CD14-positive monocyte (primary cell): ENCODE measurements at regions not wholly inside any gene's neighbourhood (a gene's known extent, or its start where the extent isn't known, plus 50 kb on each side); places are given as distances from the start of the nearest gene placed in this dataset.

Source experiments
- DNase-seq, 3 donors: peaks; one replicate each; pipeline ENCODE4 v3.0.0-alpha.2; 2011 to 2022
- H2AFZ ChIP-seq: 2 replicates; pipeline ENCODE4 v1.6.0; 2012; ENCODE audit warnings: mild to moderate bottlenecking, low read depth, low read length, inconsistent platforms; ENCODE audit not compliant: insufficient read depth, poor library complexity, severe bottlenecking
- H3K27ac ChIP-seq, 2 donors: 1 replicate in 1 of 2; 2 replicates in 1 of 2; pipeline ENCODE4 v1.5.1; 2012 to 2013; ENCODE audit warnings: low read length in 2 of 2, control low read depth in 1 of 2, inconsistent platforms in 1 of 2, low read depth in 1 of 2, mild to moderate bottlenecking in 1 of 2
- H3K27me3 ChIP-seq, 2 donors: one replicate each; pipeline versions ENCODE4 v1.6.0 to v1.6.1; 2011 to 2013; ENCODE audit warnings: low read length in 2 of 2; ENCODE audit not compliant: control insufficient read depth in 2 of 2, insufficient read depth in 2 of 2
- H3K36me3 ChIP-seq, 2 donors: replicated peaks in 1 of 2; 1 replicate in 1 of 2; 2 replicates in 1 of 2; pipeline versions ENCODE4 v1.5.1 to v1.6.1; 2012 to 2013; ENCODE audit warnings: low read length in 2 of 2, control low read depth in 1 of 2, inconsistent platforms in 1 of 2, mild to moderate bottlenecking in 1 of 2; ENCODE audit not compliant: insufficient read depth in 2 of 2, control insufficient read depth in 1 of 2
- H3K4me1 ChIP-seq, 2 donors: 1 replicate in 1 of 2; 2 replicates in 1 of 2; pipeline versions ENCODE4 v1.5.1 to v1.6.1; 2012 to 2013; ENCODE audit warnings: low read length in 2 of 2, control low read depth in 1 of 2, inconsistent platforms in 1 of 2, mild to moderate bottlenecking in 1 of 2, moderate library complexity in 1 of 2; ENCODE audit not compliant: insufficient read depth in 2 of 2, control insufficient read depth in 1 of 2
- H3K4me2 ChIP-seq: replicated peaks from 2 replicates; pipeline ENCODE3; 2012; ENCODE audit warnings: low read length, moderate library complexity, mild to moderate bottlenecking; ENCODE audit not compliant: poor library complexity, severe bottlenecking; ENCODE audit errors: extremely low read depth
- H3K4me3 ChIP-seq, 3 experiments: fragments of 200-600 bp in 1 of 3; sonication (generic) in 1 of 3; replicated peaks in 1 of 3; 1 replicate in 2 of 3; 2 replicates in 1 of 3; pipeline ENCODE4 v1.5.1; 2011 to 2013; ENCODE audit warnings: low read length in 3 of 3, mild to moderate bottlenecking in 3 of 3, control low read depth in 2 of 3, low read depth in 2 of 3, inconsistent platforms in 1 of 3, moderate library complexity in 1 of 3
- H3K79me2 ChIP-seq: 2 replicates; pipeline ENCODE4 v1.6.0; 2012; ENCODE audit warnings: mild to moderate bottlenecking, control low read depth, inconsistent platforms, low read length, moderate library complexity; ENCODE audit not compliant: insufficient read depth
- H3K9ac ChIP-seq: 2 replicates; pipeline ENCODE4 v1.6.0; 2017; ENCODE audit warnings: low read length, mild to moderate bottlenecking; ENCODE audit not compliant: insufficient read depth, poor library complexity, severe bottlenecking
- H3K9me3 ChIP-seq, 2 donors: replicated peaks in 1 of 2; 1 replicate in 1 of 2; 2 replicates in 1 of 2; pipeline versions ENCODE4 v1.5.1 to v1.6.1; 2012 to 2013; ENCODE audit warnings: low read length in 2 of 2, control low read depth in 1 of 2; ENCODE audit not compliant: control insufficient read depth in 1 of 2, insufficient read depth in 1 of 2
- H4K20me1 ChIP-seq: 2 replicates; pipeline ENCODE4 v1.6.0; 2012; ENCODE audit warnings: mild to moderate bottlenecking, low read length, control low read depth, moderate library complexity; ENCODE audit not compliant: insufficient read depth
- H3K27ac Mint-ChIP-seq, 7 donors: one replicate each; pipeline ENCODE4 v1.8.0; 2020; ENCODE audit warnings: mild to moderate bottlenecking in 7 of 7, mixed read lengths in 7 of 7, moderate library complexity in 6 of 7, inconsistent platforms in 2 of 7
- H3K27me3 Mint-ChIP-seq, 3 donors: one replicate each; pipeline ENCODE4 v1.8.0; 2021 to 2022; ENCODE audit warnings: low read depth in 3 of 3, mild to moderate bottlenecking in 3 of 3, mixed read lengths in 3 of 3, moderate library complexity in 3 of 3, inconsistent platforms in 1 of 3
- H3K36me3 Mint-ChIP-seq, 2 donors: one replicate each; pipeline ENCODE4 v1.8.0; 2020; ENCODE audit warnings: mixed read lengths in 2 of 2, inconsistent platforms in 1 of 2, mild to moderate bottlenecking in 1 of 2
- H3K4me1 Mint-ChIP-seq: one replicate; pipeline ENCODE4 v1.8.0; 2020; ENCODE audit warnings: mild to moderate bottlenecking, mixed read lengths
- H3K4me3 Mint-ChIP-seq, 2 donors: one replicate each; pipeline ENCODE4 v1.8.0; 2020; ENCODE audit warnings: mild to moderate bottlenecking in 2 of 2, mixed read lengths in 2 of 2, moderate library complexity in 1 of 2
- H3K9me3 Mint-ChIP-seq, 7 donors: one replicate each; pipeline ENCODE4 v1.8.0; 2020 to 2022; ENCODE audit warnings: mixed read lengths in 7 of 7, mild to moderate bottlenecking in 6 of 7, moderate library complexity in 6 of 7, inconsistent platforms in 2 of 7
- CTCF ChIP-seq: fragments of 200-600 bp; IDR thresholded peaks from one replicate; pipeline ENCODE4 v1.8.0; 2022; ENCODE audit warnings: antibody characterized with exemption, mild to moderate bottlenecking
- WGBS: methylation state at CpG from one replicate; pipeline ENCODE4 v1.1.5; 2013; ENCODE audit warnings: missing lambda C conversion rate; ENCODE audit not compliant: insufficient coverage; 5-methylcytosine and 5-hydroxymethylcytosine counted together
- intact Hi-C, 2 donors: fragments of 100-400 bp; cut with micrococcal nuclease; formaldehyde crosslinking; loops; one replicate each; pipeline versions ENCODE4 v1.15.0 to v1.15.1; 2023

- Mint-ChIP-seq H3K27me3 (peaks cover 0 to 3% (median 0%) of the 10 kb centered on the region in 3 donors), H3K9me3 (peaks cover 8 to 20% (median 11%) of the 10 kb centered on the region in 7 donors), H3K4me3 (no peak overlapping the region), H3K36me3 (no peaks in the 10 kb centered on the region), H3K4me1 (no peaks in the 10 kb centered on the region), H3K27ac (no peak overlapping the region)
- Histone ChIP-seq H2AFZ (no peak overlapping the region), H3K4me2 (no peak overlapping the region), H3K9me3 (peaks cover 0 to 8% of the 10 kb centered on the region in 2 donors), H3K4me1 (no peaks in the 10 kb centered on the region), H3K4me3 (no peak overlapping the region), H3K36me3 (no peaks in the 10 kb centered on the region), H3K27ac (no peak overlapping the region), H3K9ac (no peak overlapping the region), H4K20me1 (no peaks in the 10 kb centered on the region), H3K27me3 (no peaks in the 10 kb centered on the region), H3K79me2 (no peaks in the 10 kb centered on the region)
- TF ChIP-seq CTCF = no peak
- no peak for DNase-seq
- 67% methylated on average over 3 of the region's 4 CpGs for WGBS
- intact Hi-C loops = no loop called here
These were observed 183.4 kb upstream of the UBE2E2 start for GRCh38 chr3:23019596-23020300.

- Histone ChIP-seq H3K27ac (no peak overlapping the region), H4K20me1 (no peaks in the 10 kb centered on the region), H3K27me3 (no peaks in the 10 kb centered on the region), H3K9me3 (no peaks in the 10 kb centered on the region), H2AFZ (no peak overlapping the region), H3K4me2 (no peak overlapping the region), H3K9ac (no peak overlapping the region), H3K36me3 (no peaks in the 10 kb centered on the region), H3K4me1 (no peaks in the 10 kb centered on the region), H3K79me2 (no peaks in the 10 kb centered on the region), H3K4me3 (no peak overlapping the region)
- TF ChIP-seq CTCF = no peak
- Mint-ChIP-seq H3K27me3 (peaks cover 0 to 1% (median 0%) of the 10 kb centered on the region in 3 donors), H3K4me3 (no peak overlapping the region), H3K4me1 (peaks cover 2% of the 10 kb centered on the region), H3K36me3 (no peaks in the 10 kb centered on the region), H3K9me3 (peaks cover 0 to 15% (median 9%) of the 10 kb centered on the region in 7 donors), H3K27ac (no peak overlapping the region)
- no CpG with 5 or more reads among the region's 2 CpGs for WGBS
- intact Hi-C loops = no loop called here
- DNase-seq = no peak
These were observed 174.8 kb upstream of the UBE2E2 start for GRCh38 chr3:23028294-23028693.
